ENCODE measurements at regions not wholly inside any gene's neighbourhood (a gene's known extent, or its start where the extent isn't known, plus 50 kb on each side); places are given as distances from the start of the nearest gene placed in this dataset.

DNA sequence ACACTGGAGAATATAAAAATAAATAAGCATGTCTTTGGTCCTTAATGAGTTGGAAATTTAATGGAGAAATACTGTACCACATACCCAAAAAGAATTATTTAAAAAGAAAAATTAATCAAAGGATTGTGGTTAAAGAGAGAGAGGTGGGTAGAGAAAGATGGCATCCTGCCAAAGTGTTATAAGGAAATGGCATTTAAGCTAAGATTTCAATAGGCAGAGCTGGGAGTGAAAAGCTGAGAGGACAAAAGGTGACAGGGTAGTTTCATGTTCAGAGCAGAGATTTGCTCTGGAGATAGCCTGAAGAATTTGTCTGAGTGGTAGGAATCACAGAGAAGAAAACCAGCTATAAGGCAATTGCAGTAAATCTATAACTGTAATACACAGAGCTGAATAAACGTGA, 181.0 kb downstream of the SI start:
- Histone ChIP-seq H3K9me3 (ENCODE audit: control insufficient read depth in 4 of 4, insufficient read depth in 3 of 4, low read length in 3 of 4) (no peaks in the 10 kb centered on the region), H3K27me3 (ENCODE audit: control insufficient read depth in 3 of 3, insufficient read depth in 3 of 3, low read length in 2 of 3) (no peaks in the 10 kb centered on the region), H3K9ac (ENCODE audit: insufficient read depth in 1 of 2, low read length in 2 of 2) (no peak overlapping the region), H3K4me3 (no peak overlapping the region), H3K36me3 (ENCODE audit: control insufficient read depth in 4 of 4, insufficient read depth in 4 of 4, low read length in 4 of 4) (no peaks in the 10 kb centered on the region), H3K27ac (ENCODE audit: low read depth in 1 of 2, low read length in 1 of 2) (no peak overlapping the region), H3K4me1 (ENCODE audit: control insufficient read depth in 5 of 5, insufficient read depth in 5 of 5, low read length in 5 of 5) (no peaks in the 10 kb centered on the region)
- TF ChIP-seq, protein P1, sequence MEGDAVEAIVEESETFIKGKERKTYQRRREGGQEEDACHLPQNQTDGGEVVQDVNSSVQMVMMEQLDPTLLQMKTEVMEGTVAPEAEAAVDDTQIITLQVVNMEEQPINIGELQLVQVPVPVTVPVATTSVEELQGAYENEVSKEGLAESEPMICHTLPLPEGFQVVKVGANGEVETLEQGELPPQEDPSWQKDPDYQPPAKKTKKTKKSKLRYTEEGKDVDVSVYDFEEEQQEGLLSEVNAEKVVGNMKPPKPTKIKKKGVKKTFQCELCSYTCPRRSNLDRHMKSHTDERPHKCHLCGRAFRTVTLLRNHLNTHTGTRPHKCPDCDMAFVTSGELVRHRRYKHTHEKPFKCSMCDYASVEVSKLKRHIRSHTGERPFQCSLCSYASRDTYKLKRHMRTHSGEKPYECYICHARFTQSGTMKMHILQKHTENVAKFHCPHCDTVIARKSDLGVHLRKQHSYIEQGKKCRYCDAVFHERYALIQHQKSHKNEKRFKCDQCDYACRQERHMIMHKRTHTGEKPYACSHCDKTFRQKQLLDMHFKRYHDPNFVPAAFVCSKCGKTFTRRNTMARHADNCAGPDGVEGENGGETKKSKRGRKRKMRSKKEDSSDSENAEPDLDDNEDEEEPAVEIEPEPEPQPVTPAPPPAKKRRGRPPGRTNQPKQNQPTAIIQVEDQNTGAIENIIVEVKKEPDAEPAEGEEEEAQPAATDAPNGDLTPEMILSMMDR (IDR thresholded peaks at IDR 0.05; ENCODE audit: control extremely low read depth, extremely low read depth): no peak
- 49 to 67% methylated on average over 1 of the region's 1 CpG for whole genome bisulfite sequencing, 2 donors
- ATAC-seq (ENCODE audit: insufficient read depth, low FRiP score) (no peak), DNase-seq (peak in 2 of 3 donors; percentile 13 to 43)

DNA sequence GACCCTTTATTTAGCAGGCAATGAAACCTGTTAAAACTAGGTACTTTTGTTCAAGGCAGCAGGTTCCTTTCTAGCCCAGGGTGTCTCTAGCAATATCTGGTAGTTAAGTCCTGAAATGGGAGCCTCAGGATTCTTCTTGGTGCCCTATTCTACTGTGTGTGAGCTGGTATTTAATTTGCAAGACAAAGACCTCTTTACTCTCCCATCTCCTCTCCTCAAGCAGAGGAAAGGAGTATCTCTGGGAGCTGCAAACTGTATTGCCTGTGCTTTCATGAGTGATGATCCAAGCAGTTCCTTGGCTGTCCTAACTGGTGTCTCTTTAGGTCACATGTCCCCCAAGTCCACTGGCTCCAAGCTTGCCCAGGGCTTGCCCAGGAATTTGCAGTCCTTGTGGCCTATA, 188.2 kb downstream of the SI start:
- no peak overlapping the region for H3K4me3 ChIP-seq
- no peak for ATAC-seq (ENCODE audit: insufficient read depth, low FRiP score)
- no peaks in the 10 kb centered on the region for H3K27me3 ChIP-seq (ENCODE audit: control insufficient read depth in 3 of 3, insufficient read depth in 3 of 3, low read length in 2 of 3)
- TF ChIP-seq, protein P1 (IDR thresholded peaks at IDR 0.05; ENCODE audit: control extremely low read depth, extremely low read depth): no peak
- no peaks in the 10 kb centered on the region for H3K36me3 ChIP-seq (ENCODE audit: control insufficient read depth in 4 of 4, insufficient read depth in 4 of 4, low read length in 4 of 4)
- peaks cover 0 to 2% (median 0%) of the 10 kb centered on the region in 4 donors for H3K9me3 ChIP-seq (ENCODE audit: control insufficient read depth in 4 of 4, insufficient read depth in 3 of 4, low read length in 3 of 4)
- H3K27ac ChIP-seq (ENCODE audit: low read depth in 1 of 2, low read length in 1 of 2): no peak overlapping the region
- H3K9ac ChIP-seq (ENCODE audit: insufficient read depth in 1 of 2, low read length in 2 of 2): no peak overlapping the region
- H3K4me1 ChIP-seq (ENCODE audit: control insufficient read depth in 5 of 5, insufficient read depth in 5 of 5, low read length in 5 of 5): no peaks in the 10 kb centered on the region
- DNase-seq: no peak

DNA sequence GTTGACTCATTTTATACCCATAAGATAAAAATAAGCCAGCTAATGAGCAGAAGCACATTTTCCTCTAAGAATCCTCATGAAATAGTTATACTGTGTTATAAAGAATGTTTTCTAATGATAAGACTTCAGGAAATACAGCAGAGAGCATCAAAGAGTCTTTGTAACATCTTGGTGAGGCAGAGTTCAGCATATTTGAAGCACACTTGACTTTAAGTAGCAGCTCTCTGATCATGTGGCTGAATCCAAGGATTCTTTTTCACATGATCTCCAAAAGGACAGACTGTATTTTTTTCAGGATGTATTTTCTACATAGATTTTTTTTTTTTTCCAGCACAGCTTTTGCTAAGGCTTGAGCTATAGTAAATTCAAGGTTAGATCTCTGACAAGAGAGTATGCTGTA, 195.1 kb downstream of the SI start:
- no peak overlapping the region for H3K27ac ChIP-seq (ENCODE audit: low read depth in 1 of 2, low read length in 1 of 2)
- no peaks in the 10 kb centered on the region for H3K36me3 ChIP-seq (ENCODE audit: control insufficient read depth in 4 of 4, insufficient read depth in 4 of 4, low read length in 4 of 4)
- H3K9me3 ChIP-seq (ENCODE audit: control insufficient read depth in 4 of 4, insufficient read depth in 3 of 4, low read length in 3 of 4): no peaks in the 10 kb centered on the region
- H3K27me3 ChIP-seq (ENCODE audit: control insufficient read depth in 3 of 3, insufficient read depth in 3 of 3, low read length in 2 of 3): no peaks in the 10 kb centered on the region
- ATAC-seq (ENCODE audit: insufficient read depth, low FRiP score) (no peak), DNase-seq (peak in 1 of 3 donors; percentile 26)
- H3K4me1 ChIP-seq (ENCODE audit: control insufficient read depth in 5 of 5, insufficient read depth in 5 of 5, low read length in 5 of 5): no peaks in the 10 kb centered on the region
- H3K9ac ChIP-seq (ENCODE audit: insufficient read depth in 1 of 2, low read length in 2 of 2): no peak overlapping the region
- no peak overlapping the region for H3K4me3 ChIP-seq
- TF ChIP-seq, protein P1 (IDR thresholded peaks at IDR 0.05; ENCODE audit: control extremely low read depth, extremely low read depth): no peak

DNA sequence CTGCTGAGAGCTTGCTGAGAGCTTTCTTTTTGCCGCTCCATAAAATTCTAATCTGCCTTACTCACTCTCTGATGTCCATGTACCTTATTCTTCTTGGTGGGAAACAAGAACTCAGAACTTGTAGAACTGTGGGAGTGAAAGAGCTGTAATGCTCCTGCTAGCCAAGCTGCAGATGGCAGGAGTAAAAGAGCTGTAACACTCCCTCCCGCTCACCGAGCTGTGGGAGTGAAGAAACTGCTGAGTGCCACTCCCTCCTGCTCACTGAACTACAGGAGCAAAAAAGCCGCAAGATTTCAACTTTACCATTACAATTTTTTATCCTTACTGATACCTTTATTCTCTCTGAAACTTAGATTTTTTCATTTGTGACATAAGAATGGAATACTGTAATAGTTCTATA, 199.1 kb downstream of the SI start:
- DNase-seq: peak in 1 of 3 donors; percentile 3
- H3K9ac ChIP-seq (ENCODE audit: insufficient read depth in 1 of 2, low read length in 2 of 2): no peak overlapping the region
- no peak overlapping the region for H3K27ac ChIP-seq (ENCODE audit: low read depth in 1 of 2, low read length in 1 of 2)
- no peaks in the 10 kb centered on the region for H3K9me3 ChIP-seq (ENCODE audit: control insufficient read depth in 4 of 4, insufficient read depth in 3 of 4, low read length in 3 of 4)
- TF ChIP-seq, protein P1 (IDR thresholded peaks at IDR 0.05; ENCODE audit: control extremely low read depth, extremely low read depth): no peak
- H3K27me3 ChIP-seq (ENCODE audit: control insufficient read depth in 3 of 3, insufficient read depth in 3 of 3, low read length in 2 of 3): no peaks in the 10 kb centered on the region
- no peak overlapping the region for H3K4me3 ChIP-seq
- no peaks in the 10 kb centered on the region for H3K4me1 ChIP-seq (ENCODE audit: control insufficient read depth in 5 of 5, insufficient read depth in 5 of 5, low read length in 5 of 5)
- no peak for ATAC-seq (ENCODE audit: insufficient read depth, low FRiP score)
- WGBS, 2 donors: 64 to 66% methylated on average over 4 of the region's 4 CpGs
- no peaks in the 10 kb centered on the region for H3K36me3 ChIP-seq (ENCODE audit: control insufficient read depth in 4 of 4, insufficient read depth in 4 of 4, low read length in 4 of 4)

Measured in lung (tissue), 11 donors.